ENCODE measurements at regions not wholly inside any gene's neighbourhood (a gene's known extent, or its start where the extent isn't known, plus 50 kb on each side); places are given as distances from the start of the nearest gene placed in this dataset.
"Not testable (repeated sequence)": the region's sequence is repeated elsewhere in the genome, so short reads cannot be mapped to it uniquely, and the experiment has no call there.

GRCh38 chr3:163776743-163777142 lies 1301.6 kb downstream of the SI start:
- DNase-seq = no peak

- no peak for DNase-seq
These were observed 1305.2 kb downstream of the SI start for GRCh38 chr3:163773136-163773535.

DNA sequence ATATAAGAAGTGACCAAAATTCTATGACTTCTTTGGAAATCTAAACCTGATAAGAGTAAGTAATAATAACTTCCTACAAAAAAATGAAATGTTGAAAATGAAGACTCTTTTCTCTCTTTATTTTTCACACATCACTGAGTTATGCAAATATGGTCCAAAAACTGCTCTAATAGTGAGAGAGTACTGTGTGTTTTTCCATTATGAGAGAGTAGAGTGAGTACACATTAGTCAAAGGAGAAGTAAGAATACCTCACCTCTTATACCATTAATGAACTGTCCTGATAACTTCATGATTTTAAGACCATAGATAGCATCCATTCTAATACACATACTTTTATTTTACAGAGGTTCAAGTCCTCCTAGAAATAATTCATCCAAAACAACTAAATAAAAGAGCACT lies 1310.2 kb downstream of the SI start:
- DNase-seq = no peak

- DNase-seq = no peak
These were observed 1312.2 kb downstream of the SI start for GRCh38 chr3:163766112-163766511.

DNA sequence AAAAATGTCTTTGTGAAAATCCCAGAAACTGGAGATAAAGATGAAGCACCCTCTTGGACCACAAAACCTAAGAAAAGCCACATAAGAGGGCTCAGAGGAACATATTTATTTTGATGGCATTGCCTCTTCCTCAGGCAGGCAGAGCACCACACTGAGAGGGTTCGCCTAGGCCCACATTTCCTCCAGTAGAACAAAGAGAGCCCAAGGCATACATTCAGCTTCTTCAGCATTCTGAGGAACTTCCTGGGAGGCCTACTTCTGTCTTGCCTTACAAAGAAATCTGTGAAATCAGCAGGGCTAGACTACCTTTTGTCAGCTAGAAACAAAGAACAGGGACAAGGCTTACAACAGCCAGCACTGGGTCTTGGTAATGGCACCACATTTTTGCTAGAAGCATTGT lies 1325.3 kb downstream of the SI start:
- no peak for DNase-seq

GRCh38 chr3:163745204-163745603 lies 1333.1 kb downstream of the SI start:
- no peak for DNase-seq

GRCh38 chr3:163735394-163735793 lies 1342.9 kb downstream of the SI start:
- DNase-seq = no peak

DNA sequence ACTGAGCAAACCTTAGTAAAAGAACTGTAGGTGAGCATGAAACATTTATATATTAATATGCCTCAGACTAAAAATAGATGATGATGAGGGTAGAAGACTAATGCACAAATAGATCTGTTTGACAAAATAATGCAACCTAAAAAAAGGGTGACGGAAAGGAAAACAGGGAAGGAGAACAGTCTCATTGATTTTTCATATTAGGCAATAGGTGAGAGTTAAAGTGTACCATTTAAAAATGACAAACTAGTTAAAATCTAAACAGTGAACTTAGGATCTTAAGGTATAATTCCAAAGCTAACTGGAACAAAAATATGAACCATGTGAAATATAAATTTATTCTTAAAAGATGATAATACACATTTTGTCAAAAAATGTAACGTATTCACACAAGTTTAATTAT lies 1347.6 kb downstream of the SI start:
- no peak for DNase-seq

DNA sequence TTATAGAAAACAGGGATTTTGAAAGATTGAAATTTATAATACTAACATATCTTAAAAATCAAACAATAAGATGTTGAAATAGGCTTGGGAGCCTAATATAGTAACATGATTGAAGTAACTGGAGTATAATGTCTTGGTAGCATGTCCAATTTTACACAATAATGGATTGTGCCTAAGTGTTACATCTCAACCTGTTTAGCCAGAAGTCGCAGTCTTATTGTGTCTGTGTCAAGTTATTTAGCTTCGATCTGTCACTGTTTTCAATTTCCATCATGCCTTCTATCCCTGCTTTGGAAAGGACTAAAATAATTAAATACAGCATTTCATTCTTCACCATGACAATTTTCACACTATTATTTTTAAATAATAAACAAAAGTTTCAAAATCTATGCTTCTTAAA lies 1352.2 kb downstream of the SI start:
- DNase-seq = no peak

DNA sequence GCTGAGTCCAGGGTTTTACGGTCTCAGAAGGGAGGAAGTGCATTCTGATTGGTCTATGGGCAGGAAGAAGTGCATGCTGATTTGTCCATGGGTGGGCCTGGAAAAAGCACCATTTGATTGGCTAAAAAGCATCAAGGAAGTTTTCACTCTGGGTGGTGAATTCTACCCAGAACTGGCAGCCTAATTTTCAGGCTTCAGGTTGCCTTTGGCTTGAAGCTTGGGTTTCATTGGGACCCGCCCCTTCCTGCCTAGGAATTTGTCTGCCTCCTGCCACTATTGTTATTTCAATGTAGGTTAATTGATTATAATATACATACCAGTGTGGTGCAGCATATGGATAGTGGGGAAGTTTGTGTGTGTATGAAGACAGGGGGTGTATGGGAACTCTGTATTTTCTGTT lies 1355.9 kb downstream of the SI start:
- no peak for DNase-seq

DNA sequence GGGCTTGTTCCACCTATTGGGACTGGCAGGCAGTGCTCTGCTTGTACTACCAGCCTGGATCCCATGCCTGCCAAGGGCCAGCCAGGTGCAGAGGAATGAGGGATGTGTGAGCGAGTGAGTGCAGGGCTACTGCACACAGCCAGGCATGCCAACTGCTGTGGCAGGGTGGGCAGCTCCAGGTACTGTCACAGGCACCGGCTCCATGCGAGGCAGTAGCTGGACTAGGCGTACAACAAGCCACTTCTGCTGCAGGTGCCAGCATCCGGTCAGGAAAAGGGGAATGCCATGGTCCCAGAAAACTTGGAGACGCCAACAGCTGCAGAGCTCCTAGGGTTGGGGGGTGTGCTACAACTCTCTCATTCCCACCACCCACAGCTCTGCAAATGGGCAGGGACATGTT lies 1356.7 kb downstream of the SI start:
- DNase-seq = no peak

- no peak for DNase-seq
These were observed 1360.9 kb downstream of the SI start for GRCh38 chr3:163717377-163717776.

DNA sequence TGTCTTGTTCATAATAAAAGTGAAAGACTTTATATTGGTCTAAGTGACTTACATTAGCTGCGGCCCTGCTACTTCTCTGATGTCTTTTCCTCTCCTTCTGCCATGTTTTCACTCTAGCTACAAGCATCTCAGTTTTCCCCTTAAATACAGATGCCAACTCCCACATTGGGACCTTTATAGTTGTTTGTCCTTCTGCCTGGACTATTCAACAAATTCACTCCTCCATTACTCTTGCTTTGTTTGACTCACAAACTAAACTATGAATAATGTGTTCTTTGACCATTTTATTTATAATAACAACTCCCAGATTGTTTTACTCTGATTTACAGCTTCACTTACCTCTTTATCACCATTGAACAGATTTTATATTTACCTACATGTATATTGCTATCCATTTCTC lies 1369.9 kb downstream of the SI start:
- DNase-seq = no peak

GRCh38 chr3:163707659-163708058 lies 1370.6 kb downstream of the SI start:
- DNase-seq = no peak

GRCh38 chr3:163698221-163698620 lies 1380.1 kb downstream of the SI start:
- DNase-seq = not testable (repeated sequence)

DNA sequence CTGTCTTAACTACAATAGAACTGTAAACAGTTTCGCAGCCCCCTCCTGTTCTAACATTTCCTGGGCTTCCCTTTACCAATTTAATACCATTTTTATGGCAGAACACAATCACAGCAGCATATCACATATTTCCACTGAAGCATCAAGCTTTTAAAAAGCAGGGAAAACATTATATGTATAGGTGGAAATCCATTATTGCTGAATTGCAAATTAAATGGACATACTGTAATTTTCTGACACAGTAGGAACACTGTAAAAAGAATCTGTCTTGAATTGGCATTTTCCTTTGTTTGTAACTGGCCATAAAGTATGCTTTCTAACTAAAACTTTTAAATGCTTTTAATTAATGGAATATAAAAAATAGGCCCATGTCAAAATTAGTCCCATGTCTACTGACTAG lies 1385.8 kb downstream of the SI start:
- no peak for DNase-seq

GRCh38 chr3:163684651-163685050 lies 1393.6 kb downstream of the SI start:
- no peak for DNase-seq

DNA sequence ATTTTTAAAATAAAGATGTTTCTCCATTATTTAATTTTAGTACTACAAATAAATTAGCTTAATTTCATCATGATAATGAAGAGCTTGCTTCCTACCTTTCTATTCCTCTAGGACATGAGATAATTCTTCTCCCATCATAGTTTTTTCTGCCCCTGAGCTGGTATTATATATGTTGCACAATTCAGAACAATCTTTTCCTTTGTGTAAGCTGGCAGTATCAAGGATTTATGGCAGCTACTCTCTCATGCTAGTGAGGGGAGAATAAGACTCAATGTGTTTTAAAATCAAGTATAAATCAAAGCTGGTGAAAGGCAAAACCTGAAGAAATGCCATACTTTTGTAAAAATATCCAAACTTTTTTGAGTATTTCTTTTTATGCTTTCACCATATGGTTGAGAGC lies 1405.3 kb downstream of the SI start:
- DNase-seq = no peak

GRCh38 chr3:163671201-163671600 lies 1407.1 kb downstream of the SI start:
- DNase-seq = no peak

- DNase-seq = no peak
These were observed 1413.8 kb downstream of the SI start for GRCh38 chr3:163664466-163664865.

- no peak for DNase-seq
These were observed 1421.2 kb downstream of the SI start for GRCh38 chr3:163657088-163657487.

GRCh38 chr3:163655021-163655420 lies 1423.3 kb downstream of the SI start:
- no peak for DNase-seq

GRCh38 chr3:163644172-163644571 lies 1434.1 kb downstream of the SI start:
- no peak for DNase-seq

DNA sequence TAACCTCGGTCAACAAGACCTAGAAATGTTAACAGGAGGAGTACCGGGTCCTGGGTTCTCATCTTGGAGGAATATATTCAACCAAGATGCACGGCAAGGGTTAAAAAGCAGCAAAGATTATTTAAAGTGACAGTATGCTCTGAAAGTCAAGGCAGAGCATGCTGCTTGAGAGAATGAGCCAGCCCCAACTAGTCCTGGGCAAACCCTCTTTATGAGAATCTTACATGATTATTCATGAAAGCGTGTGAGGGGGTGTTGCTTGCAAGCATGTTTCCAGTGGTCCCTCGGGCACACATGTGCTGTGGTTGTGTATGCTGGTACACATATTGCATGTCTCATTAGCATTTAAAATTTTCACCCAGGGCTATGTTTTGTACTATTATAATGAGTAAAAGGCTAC lies 1445.6 kb downstream of the SI start:
- no peak for DNase-seq

GRCh38 chr3:163626753-163627152 lies 1451.5 kb downstream of the SI start:
- no peak for DNase-seq

GRCh38 chr3:163622384-163622783 lies 1455.9 kb downstream of the SI start:
- no peak for DNase-seq
